ENCODE measurements at regions not wholly inside any gene's neighbourhood (a gene's known extent, or its start where the extent isn't known, plus 50 kb on each side); places are given as distances from the start of the nearest gene placed in this dataset.

DNA sequence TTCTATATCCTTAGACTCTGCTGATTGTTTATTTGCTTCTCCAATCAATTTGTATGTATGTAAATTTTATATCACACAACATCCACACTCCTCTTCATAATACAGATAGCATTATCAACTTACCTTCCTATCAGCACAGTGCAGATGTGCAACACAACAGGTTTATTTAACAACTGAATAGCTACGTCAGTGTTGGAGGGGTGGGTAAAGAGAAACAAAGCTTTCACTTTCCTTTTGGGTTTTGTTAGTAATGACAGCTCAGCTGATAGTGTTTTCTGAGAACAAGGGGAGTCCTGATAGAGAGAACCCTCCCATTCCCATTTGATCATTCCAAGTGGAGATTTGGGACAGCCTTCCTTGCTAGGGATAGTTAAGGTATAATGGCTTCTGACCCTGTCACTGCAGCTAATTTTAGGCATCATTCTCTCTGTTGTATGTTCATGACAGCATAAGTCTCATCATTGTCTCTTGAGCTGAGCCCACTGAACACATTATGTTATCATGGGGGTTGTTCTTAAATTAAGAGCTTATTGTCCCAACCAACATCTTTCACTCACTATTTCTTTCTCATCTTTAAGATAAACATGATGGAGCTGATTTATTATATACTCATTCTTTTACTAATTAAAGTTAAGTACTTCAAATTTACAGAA, 227.7 kb downstream of the GPD2 start:
- no peak overlapping the region for H3K4me3 ChIP-seq (ENCODE audit: low read depth, low read length)
- DNase-seq (ENCODE audit: low read depth): peak; percentile 15
- TF ChIP-seq, protein P1, sequence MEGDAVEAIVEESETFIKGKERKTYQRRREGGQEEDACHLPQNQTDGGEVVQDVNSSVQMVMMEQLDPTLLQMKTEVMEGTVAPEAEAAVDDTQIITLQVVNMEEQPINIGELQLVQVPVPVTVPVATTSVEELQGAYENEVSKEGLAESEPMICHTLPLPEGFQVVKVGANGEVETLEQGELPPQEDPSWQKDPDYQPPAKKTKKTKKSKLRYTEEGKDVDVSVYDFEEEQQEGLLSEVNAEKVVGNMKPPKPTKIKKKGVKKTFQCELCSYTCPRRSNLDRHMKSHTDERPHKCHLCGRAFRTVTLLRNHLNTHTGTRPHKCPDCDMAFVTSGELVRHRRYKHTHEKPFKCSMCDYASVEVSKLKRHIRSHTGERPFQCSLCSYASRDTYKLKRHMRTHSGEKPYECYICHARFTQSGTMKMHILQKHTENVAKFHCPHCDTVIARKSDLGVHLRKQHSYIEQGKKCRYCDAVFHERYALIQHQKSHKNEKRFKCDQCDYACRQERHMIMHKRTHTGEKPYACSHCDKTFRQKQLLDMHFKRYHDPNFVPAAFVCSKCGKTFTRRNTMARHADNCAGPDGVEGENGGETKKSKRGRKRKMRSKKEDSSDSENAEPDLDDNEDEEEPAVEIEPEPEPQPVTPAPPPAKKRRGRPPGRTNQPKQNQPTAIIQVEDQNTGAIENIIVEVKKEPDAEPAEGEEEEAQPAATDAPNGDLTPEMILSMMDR (IDR thresholded peaks at IDR 0.05; ENCODE audit: insufficient read depth, low read depth, low read length, missing control alignments): no peak

DNA sequence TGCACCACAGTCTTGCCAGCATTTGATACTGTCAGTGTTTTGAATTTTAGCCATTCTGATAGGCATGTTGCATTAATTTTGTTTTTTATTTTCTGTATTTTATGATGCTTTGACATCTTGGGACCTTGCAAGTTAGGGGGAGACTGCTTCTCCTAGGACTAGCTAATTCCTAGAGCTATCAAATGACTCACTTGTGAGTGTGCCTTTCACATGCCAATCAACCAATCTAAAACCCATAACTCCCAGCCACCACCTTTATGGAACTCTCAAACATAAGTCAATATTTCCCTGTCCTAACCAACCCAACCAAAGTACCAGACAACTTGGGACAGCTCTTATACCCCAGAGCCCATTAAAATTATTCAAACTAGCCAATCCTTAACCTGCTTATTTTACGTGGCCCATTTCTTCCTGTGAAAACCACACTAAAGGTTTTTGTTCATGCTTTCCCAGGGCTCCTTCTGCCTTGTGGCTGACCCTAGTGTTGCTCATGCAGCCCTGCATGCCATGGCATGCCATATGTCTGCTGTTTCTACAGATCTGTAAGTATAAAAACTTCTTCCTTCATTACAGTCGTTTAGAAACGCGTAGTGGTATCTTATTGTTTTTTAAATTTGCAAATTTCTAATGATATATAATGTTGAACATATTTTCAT, 230.1 kb downstream of the GPD2 start:
- H3K4me3 ChIP-seq (ENCODE audit: low read depth, low read length): no peak overlapping the region
- TF ChIP-seq, protein P1 (IDR thresholded peaks at IDR 0.05; ENCODE audit: insufficient read depth, low read depth, low read length, missing control alignments): no peak
- DNase-seq (ENCODE audit: low read depth): no peak

DNA sequence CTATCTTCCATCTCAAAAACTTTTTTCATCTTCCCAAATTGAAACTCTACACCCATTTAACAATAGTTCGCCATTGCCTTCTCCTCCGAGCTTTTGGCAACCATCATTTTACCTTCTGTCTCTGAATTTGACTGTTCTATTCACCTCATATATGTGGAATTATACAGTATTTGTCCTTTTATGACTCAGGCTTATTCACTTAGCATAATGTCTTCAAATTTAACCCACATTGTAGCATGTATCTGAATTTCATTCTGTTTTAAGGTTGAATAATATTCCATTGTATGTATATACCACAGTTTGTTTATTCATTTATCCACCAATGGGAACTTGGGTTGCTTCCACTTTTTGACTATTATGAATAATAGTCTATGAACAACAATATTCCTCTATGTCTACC, 233.9 kb downstream of the GPD2 start:
- DNase-seq (ENCODE audit: low read depth): no peak
- TF ChIP-seq, protein P1 (IDR thresholded peaks at IDR 0.05; ENCODE audit: insufficient read depth, low read depth, low read length, missing control alignments): no peak
- no peak overlapping the region for H3K4me3 ChIP-seq (ENCODE audit: low read depth, low read length)

DNA sequence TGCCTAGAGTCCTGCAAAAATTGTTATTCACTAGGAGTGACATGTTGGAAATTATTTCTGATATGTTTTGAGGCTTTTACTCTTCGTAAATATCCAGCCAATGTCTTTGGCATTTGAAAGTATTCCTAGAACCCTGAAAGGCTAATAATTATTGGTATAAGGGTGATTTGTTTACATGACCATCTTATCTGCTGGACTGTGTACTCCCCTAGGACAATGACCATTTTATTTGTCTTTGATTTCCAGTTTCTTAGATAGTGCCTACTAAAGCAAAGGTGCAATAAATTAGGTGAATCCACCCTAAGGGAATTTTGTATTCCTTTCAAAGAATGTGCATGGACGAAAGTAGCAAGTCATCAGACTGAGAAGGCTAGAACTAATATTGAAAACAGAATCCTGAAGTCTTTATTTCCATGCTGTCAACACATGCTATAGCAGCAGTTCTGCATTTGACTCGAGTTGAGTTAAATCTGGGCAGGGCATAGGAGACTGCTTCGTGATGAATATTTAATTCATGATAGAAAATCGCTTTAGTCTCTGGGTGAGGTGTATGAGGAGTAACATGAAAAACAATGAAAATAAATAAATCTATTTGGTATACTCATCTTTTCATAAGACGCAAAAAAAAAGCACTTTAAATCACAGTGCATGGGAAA, 235.7 kb downstream of the GPD2 start:
- H3K4me3 ChIP-seq (ENCODE audit: low read depth, low read length): no peak overlapping the region
- DNase-seq (ENCODE audit: low read depth): no peak
- TF ChIP-seq, protein P1 (IDR thresholded peaks at IDR 0.05; ENCODE audit: insufficient read depth, low read depth, low read length, missing control alignments): no peak

DNA sequence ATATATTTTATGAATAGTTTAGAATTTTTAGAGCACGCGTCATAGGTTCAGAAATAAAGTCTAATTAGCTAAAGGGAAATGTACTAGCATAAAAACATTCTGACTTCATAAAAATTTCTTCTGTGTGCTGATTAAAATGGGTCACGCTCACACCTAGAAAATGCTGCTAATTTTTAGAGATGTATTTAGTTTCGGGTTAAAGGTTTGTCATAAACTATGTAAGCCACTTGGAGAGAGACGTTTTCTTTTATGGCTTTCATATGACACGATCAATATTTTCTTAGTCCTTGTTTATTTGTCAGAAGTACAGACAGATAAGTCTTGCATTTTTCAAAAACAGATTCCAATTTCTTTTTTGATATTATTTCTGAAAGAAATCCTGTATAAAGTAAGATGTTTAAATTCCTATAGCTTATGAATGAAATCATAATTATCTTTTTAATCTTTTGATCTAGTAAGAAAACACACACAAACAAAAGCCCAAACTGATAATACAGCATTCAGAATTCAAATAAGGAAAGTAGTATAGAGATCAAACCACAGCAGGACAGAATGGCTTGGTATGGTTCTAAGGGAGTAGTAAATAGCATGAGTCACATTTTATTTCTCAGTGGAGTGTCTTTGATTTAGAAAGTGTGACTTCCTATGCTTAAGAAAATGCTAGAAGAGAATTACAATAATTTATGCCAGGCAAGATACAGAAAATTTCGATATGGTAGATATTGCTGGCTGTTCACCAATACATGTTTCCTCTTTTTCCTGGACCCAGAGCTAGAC, 236.6 kb downstream of the GPD2 start:
- no peak for DNase-seq (ENCODE audit: low read depth)
- TF ChIP-seq, protein P1 (IDR thresholded peaks at IDR 0.05; ENCODE audit: insufficient read depth, low read depth, low read length, missing control alignments): no peak
- H3K4me3 ChIP-seq (ENCODE audit: low read depth, low read length): no peak overlapping the region

DNA sequence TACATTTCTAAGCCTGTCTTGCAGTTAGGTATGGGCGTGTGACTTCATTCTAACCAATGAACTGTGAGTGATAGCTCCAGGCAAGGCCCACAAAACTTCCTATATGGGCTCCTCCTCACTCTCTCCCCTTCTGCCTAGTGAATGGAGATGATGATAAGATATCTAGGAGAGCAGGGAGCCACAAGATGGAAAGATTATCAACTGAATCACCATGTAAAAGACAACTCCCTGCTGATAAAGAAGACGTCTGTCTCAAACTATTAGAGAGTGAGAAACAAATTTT, 237.1 kb downstream of the GPD2 start:
- no peak for DNase-seq (ENCODE audit: low read depth)
- no peak overlapping the region for H3K4me3 ChIP-seq (ENCODE audit: low read depth, low read length)

More for the DNA sequence above, 237.1 kb downstream of the GPD2 start:
- TF ChIP-seq, protein P1 (IDR thresholded peaks at IDR 0.05; ENCODE audit: insufficient read depth, low read depth, low read length, missing control alignments): no peak

Data from GM12865 (cell line).